H9 (cell line): ENCODE measurements at regions not wholly inside any gene's neighbourhood (a gene's known extent, or its start where the extent isn't known, plus 50 kb on each side); places are given as distances from the start of the nearest gene placed in this dataset.

Experiments used
- DNase-seq: peaks from one replicate; pipeline ENCODE4 v3.0.0-alpha.2; 2017
- H2AFZ ChIP-seq: one replicate; pipeline ENCODE4 v1.6.1; 2013; ENCODE audit warnings: mild to moderate bottlenecking, low read length, control low read depth, moderate library complexity
- H2AK5ac ChIP-seq: 2 replicates; pipeline ENCODE4 v1.6.1; 2013; ENCODE audit warnings: low read length, control low read depth, mixed read lengths; ENCODE audit not compliant: insufficient read length
- H2BK120ac ChIP-seq: one replicate; pipeline ENCODE4 v1.6.1; 2013; ENCODE audit warnings: low read depth, mild to moderate bottlenecking, low read length, control low read depth, inconsistent platforms; ENCODE audit not compliant: poor library complexity, severe bottlenecking
- H2BK12ac ChIP-seq: 2 replicates; pipeline ENCODE4 v1.6.1; 2013; ENCODE audit warnings: low read length, control low read depth, mixed read lengths, low read depth; ENCODE audit not compliant: insufficient read length
- H2BK15ac ChIP-seq: 2 replicates; pipeline ENCODE4 v1.6.1; 2013; ENCODE audit warnings: low read depth, low read length, control low read depth
- H2BK20ac ChIP-seq: one replicate; pipeline ENCODE4 v1.6.1; 2013; ENCODE audit warnings: low read depth, mild to moderate bottlenecking, low read length, control low read depth, inconsistent platforms; ENCODE audit not compliant: poor library complexity, severe bottlenecking
- H2BK5ac ChIP-seq: 2 replicates; pipeline ENCODE4 v1.6.1; 2013; ENCODE audit warnings: low read length, control low read depth, mixed read lengths; ENCODE audit not compliant: insufficient read length
- H3K14ac ChIP-seq: 2 replicates; pipeline ENCODE4 v1.6.1; 2013; ENCODE audit warnings: low read length, control low read depth; ENCODE audit not compliant: insufficient read depth
- H3K18ac ChIP-seq: 2 replicates; pipeline ENCODE4 v1.6.1; 2013; ENCODE audit warnings: low read depth, mild to moderate bottlenecking, mixed read lengths, low read length, control low read depth; ENCODE audit not compliant: insufficient read length
- H3K23ac ChIP-seq: 2 replicates; pipeline ENCODE4 v1.6.1; 2013; ENCODE audit warnings: low read length, control low read depth, mixed read lengths, low read depth; ENCODE audit not compliant: insufficient read length
- H3K23me2 ChIP-seq: 2 replicates; pipeline ENCODE4 v1.6.1; 2013; ENCODE audit warnings: low read depth, mild to moderate bottlenecking, mixed read lengths, low read length, control low read depth; ENCODE audit not compliant: insufficient read length, poor library complexity, severe bottlenecking
- H3K27ac ChIP-seq: 2 replicates; pipeline ENCODE4 v1.5.1; 2013; ENCODE audit warnings: low read length, control low read depth, mixed read lengths, low read depth; ENCODE audit not compliant: insufficient read length
- H3K27me3 ChIP-seq: 2 replicates; pipeline ENCODE4 v1.6.1; 2013; ENCODE audit warnings: low read length, control low read depth, inconsistent platforms; ENCODE audit not compliant: insufficient read depth
- H3K4ac ChIP-seq: 2 replicates; pipeline ENCODE4 v1.6.1; 2013; ENCODE audit warnings: low read depth, mild to moderate bottlenecking, control low read depth, inconsistent platforms, low read length, moderate library complexity
- H3K4me1 ChIP-seq: 2 replicates; pipeline ENCODE4 v1.6.1; 2013; ENCODE audit warnings: low read length, control low read depth, inconsistent platforms; ENCODE audit not compliant: insufficient read depth
- H3K4me2 ChIP-seq: 2 replicates; pipeline ENCODE4 v1.6.1; 2013; ENCODE audit warnings: low read length, control low read depth, mixed read lengths; ENCODE audit not compliant: insufficient read length, insufficient read depth
- H3K56ac ChIP-seq: 2 replicates; pipeline ENCODE4 v1.6.1; 2013; ENCODE audit warnings: low read depth, mild to moderate bottlenecking, mixed read lengths, low read length, control low read depth; ENCODE audit not compliant: insufficient read length
- H3K79me1 ChIP-seq: 2 replicates; pipeline ENCODE4 v1.6.1; 2013; ENCODE audit warnings: low read depth, mild to moderate bottlenecking, moderate library complexity, low read length, control low read depth, inconsistent platforms; ENCODE audit not compliant: insufficient read depth, poor library complexity, severe bottlenecking
- H3K79me2 ChIP-seq: 2 replicates; pipeline ENCODE4 v1.6.1; 2013; ENCODE audit warnings: low read length, control low read depth, inconsistent platforms; ENCODE audit not compliant: insufficient read depth
- H3K9ac ChIP-seq: 2 replicates; pipeline ENCODE4 v1.6.1; 2013; ENCODE audit warnings: low read length, control low read depth, mixed read lengths; ENCODE audit not compliant: insufficient read length; ENCODE audit errors: extremely low read depth
- H3K9me3 ChIP-seq: one replicate; pipeline ENCODE4 v1.6.1; 2013; ENCODE audit warnings: low read depth, low read length, inconsistent platforms; ENCODE audit not compliant: control insufficient read depth
- H3T11ph ChIP-seq: one replicate; pipeline ENCODE4 v1.6.1; 2013; ENCODE audit warnings: mild to moderate bottlenecking, low read length, control low read depth, inconsistent platforms
- H4K20me1 ChIP-seq: one replicate; pipeline ENCODE4 v1.6.1; 2013; ENCODE audit not compliant: control insufficient read depth, insufficient read length, insufficient read depth
- H4K5ac ChIP-seq: 2 replicates; pipeline ENCODE4 v1.6.1; 2013; ENCODE audit warnings: low read depth, mild to moderate bottlenecking, mixed read lengths, low read length, control low read depth; ENCODE audit not compliant: insufficient read length
- H4K8ac ChIP-seq: replicated peaks from 2 replicates; pipeline ENCODE4 v1.6.1; 2013; ENCODE audit warnings: low read length, control low read depth, mixed read lengths, low read depth; ENCODE audit not compliant: insufficient read length
- H4K91ac ChIP-seq: 2 replicates; pipeline ENCODE4 v1.6.1; 2013; ENCODE audit warnings: low read depth, mild to moderate bottlenecking, moderate library complexity, mixed read lengths, low read length, control low read depth; ENCODE audit not compliant: insufficient read length
- H3K27ac Mint-ChIP-seq, 3 experiments: 2 replicates in 2 of 3; 3 replicates in 1 of 3; pipeline ENCODE4 v1.8.0; 2020 to 2021; ENCODE audit warnings: mixed read lengths in 3 of 3, mild to moderate bottlenecking in 1 of 3, moderate library complexity in 1 of 3
- H3K27me3 Mint-ChIP-seq: 2 replicates; pipeline ENCODE4 v1.8.0; 2021; ENCODE audit warnings: low read depth, mild to moderate bottlenecking, moderate library complexity, mixed read lengths
- H3K36me3 Mint-ChIP-seq, 3 experiments: 2 replicates in 2 of 3; 3 replicates in 1 of 3; pipeline ENCODE4 v1.8.0; 2020 to 2021; ENCODE audit warnings: low read depth in 3 of 3, mixed read lengths in 3 of 3; ENCODE audit not compliant: insufficient read depth in 1 of 3
- H3K4me1 Mint-ChIP-seq, 2 experiments: 2 replicates each; pipeline ENCODE4 v1.8.0; 2020; ENCODE audit warnings: mixed read lengths in 2 of 2
- H3K4me3 Mint-ChIP-seq, 2 experiments: 2 replicates in 1 of 2; 3 replicates in 1 of 2; pipeline ENCODE4 v1.8.0; 2020 to 2021; ENCODE audit warnings: mild to moderate bottlenecking in 2 of 2, mixed read lengths in 2 of 2, moderate library complexity in 1 of 2
- H3K9me3 Mint-ChIP-seq, 2 experiments: 2 replicates in 1 of 2; 3 replicates in 1 of 2; pipeline ENCODE4 v1.8.0; 2020; ENCODE audit warnings: mild to moderate bottlenecking in 2 of 2, mixed read lengths in 2 of 2, moderate library complexity in 1 of 2
- CTCF ChIP-seq: fragments of 200-600 bp; sonication (generic); conservative IDR thresholded peaks from 3 replicates; pipeline ENCODE4 v1.8.0; 2021; ENCODE audit warnings: antibody characterized with exemption, mild to moderate bottlenecking
- WGBS: extraction: QIAGEN DNeasy Blood & Tissue Kit; methylation state at CpG from one replicate; pipeline ENCODE4 v1.1.7; 2013; ENCODE audit warnings: missing lambda C conversion rate, low lambda C conversion rate, mixed read lengths; ENCODE audit not compliant: insufficient read length; ENCODE audit errors: extremely low coverage; 5-methylcytosine and 5-hydroxymethylcytosine counted together

GRCh38 chr3:70476174-70476573 lies 163.7 kb upstream of the MDFIC2 start:
- H3K79me1 ChIP-seq = no peaks in the 10 kb centered on the region
- no peak for TF ChIP-seq CTCF
- Mint-ChIP-seq H3K27ac (peak overlapping the region in 1 of 3 experiments; percentile 91; a peak in 3 of 7 replicates), H3K36me3 (peaks cover 28 to 45% (median 31%) of the 10 kb centered on the region in 3 experiments), H3K9me3 (peaks cover 30 to 37% of the 10 kb centered on the region in 2 experiments), H3K4me1 (peaks cover 33 to 34% of the 10 kb centered on the region in 2 experiments), H3K27me3 (no peaks in the 10 kb centered on the region), H3K4me3 (no peak overlapping the region)
- WGBS = no CpG with 5 or more reads among the region's 2 CpGs
- H3K23ac ChIP-seq = no peak overlapping the region
- H2BK5ac ChIP-seq = no peak overlapping the region
- DNase-seq = no peak
- H3K14ac ChIP-seq = no peak overlapping the region
- no peak overlapping the region for H3K18ac ChIP-seq
- H3K27ac ChIP-seq = no peak overlapping the region
- peaks cover 10% of the 10 kb centered on the region; the same call in 1 of the 2 replicates for H3K4me1 ChIP-seq
- H4K8ac ChIP-seq = no peak overlapping the region
- no peak overlapping the region for H3K56ac ChIP-seq
- H2BK12ac ChIP-seq = no peak overlapping the region
- no peak overlapping the region for H3T11ph ChIP-seq
- no peak overlapping the region for H3K4ac ChIP-seq
- no peak overlapping the region for H3K4me2 ChIP-seq
- H2BK15ac ChIP-seq = no peak overlapping the region
- H3K9me3 ChIP-seq = no peaks in the 10 kb centered on the region
- no peak overlapping the region for H2BK20ac ChIP-seq
- no peak overlapping the region for H3K9ac ChIP-seq
- H2AK5ac ChIP-seq = no peak overlapping the region
- H3K79me2 ChIP-seq = no peaks in the 10 kb centered on the region
- H2BK120ac ChIP-seq = no peak overlapping the region
- no peaks in the 10 kb centered on the region for H3K27me3 ChIP-seq
- no peak overlapping the region for H4K91ac ChIP-seq
- H4K20me1 ChIP-seq = no peaks in the 10 kb centered on the region
- H2AFZ ChIP-seq = no peak overlapping the region
- no peak overlapping the region for H4K5ac ChIP-seq
- H3K23me2 ChIP-seq = no peaks in the 10 kb centered on the region
